ENCODE measurements at regions not wholly inside any gene's neighbourhood (a gene's known extent, or its start where the extent isn't known, plus 50 kb on each side); places are given as distances from the start of the nearest gene placed in this dataset.
"Not testable (repeated sequence)": the region's sequence is repeated elsewhere in the genome, so short reads cannot be mapped to it uniquely, and the experiment has no call there.

DNA sequence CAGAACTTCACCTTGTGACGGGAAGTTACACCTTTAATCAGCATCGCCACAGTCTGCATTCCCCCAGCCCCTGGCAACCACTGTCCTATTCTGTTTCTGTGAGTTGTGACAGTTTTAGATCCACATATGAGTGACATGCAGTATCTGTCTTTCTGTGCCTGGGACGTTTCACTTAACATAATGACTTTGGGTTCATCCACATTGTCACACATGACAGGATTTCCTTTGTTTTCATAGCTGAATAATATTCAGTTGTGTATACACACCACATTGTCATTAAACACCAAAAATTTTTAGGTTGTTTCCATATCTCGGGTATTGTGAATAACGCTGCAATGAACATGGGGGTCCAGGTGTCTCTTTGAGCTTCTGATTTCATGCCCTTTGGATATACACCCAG, 62.6 kb upstream of the BDH1 start:
- H3K4me1 ChIP-seq (replicated peaks in 1 of 2); H3K9me3 ChIP-seq (replicated peaks in 1 of 3); DNase-seq; H3K4me3 ChIP-seq; H3K27me3 ChIP-seq; H3K27ac ChIP-seq; intact Hi-C loops (cut with DNase I): not testable (repeated sequence)
- peaks cover 0 to 66% of the 10 kb centered on the region in 2 donors for H3K36me3 ChIP-seq (replicated peaks in 1 of 2)
- 89 to 95% (median 92%) methylated on average over 4 to 5 of the region's 5 CpGs for WGBS, 4 donors

DNA sequence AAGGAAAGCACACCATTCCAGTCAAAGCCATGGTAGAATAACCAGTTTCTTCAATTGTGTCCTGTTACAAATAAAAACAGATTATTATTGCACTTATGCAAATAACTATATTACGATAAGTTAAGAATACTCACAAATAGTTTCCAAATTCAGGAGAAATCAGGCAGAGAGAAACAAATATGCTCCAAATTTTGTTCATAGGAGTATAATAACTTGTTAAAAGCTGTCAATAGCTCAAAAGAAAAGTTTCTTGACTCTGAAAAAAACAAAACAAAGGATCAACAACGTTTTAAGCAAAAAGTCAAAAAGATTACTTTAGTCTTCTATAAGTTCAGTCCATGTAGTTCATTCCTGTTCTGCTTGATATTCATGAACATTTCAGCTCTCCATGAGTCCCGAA, 59.7 kb upstream of the BDH1 start:
- no peaks in the 10 kb centered on the region for H3K9me3 ChIP-seq (replicated peaks in 1 of 3)
- no peak for TF ChIP-seq POLR2A (IDR thresholded peaks at IDR 0.05)
- TF ChIP-seq, protein P1, sequence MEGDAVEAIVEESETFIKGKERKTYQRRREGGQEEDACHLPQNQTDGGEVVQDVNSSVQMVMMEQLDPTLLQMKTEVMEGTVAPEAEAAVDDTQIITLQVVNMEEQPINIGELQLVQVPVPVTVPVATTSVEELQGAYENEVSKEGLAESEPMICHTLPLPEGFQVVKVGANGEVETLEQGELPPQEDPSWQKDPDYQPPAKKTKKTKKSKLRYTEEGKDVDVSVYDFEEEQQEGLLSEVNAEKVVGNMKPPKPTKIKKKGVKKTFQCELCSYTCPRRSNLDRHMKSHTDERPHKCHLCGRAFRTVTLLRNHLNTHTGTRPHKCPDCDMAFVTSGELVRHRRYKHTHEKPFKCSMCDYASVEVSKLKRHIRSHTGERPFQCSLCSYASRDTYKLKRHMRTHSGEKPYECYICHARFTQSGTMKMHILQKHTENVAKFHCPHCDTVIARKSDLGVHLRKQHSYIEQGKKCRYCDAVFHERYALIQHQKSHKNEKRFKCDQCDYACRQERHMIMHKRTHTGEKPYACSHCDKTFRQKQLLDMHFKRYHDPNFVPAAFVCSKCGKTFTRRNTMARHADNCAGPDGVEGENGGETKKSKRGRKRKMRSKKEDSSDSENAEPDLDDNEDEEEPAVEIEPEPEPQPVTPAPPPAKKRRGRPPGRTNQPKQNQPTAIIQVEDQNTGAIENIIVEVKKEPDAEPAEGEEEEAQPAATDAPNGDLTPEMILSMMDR (IDR thresholded peaks at IDR 0.05): no peak
- no peak overlapping the region for H3K4me3 ChIP-seq
- H3K27ac ChIP-seq: no peak overlapping the region
- WGBS, 4 donors: 93 to 97% (median 96%) methylated on average over 3 of the region's 3 CpGs
- intact Hi-C loops (cut with DNase I): no loop called here
- no peak for DNase-seq
- H3K36me3 ChIP-seq (replicated peaks in 1 of 2): peaks cover 0 to 77% of the 10 kb centered on the region in 2 donors
- H3K27me3 ChIP-seq: no peaks in the 10 kb centered on the region
- H3K4me1 ChIP-seq (replicated peaks in 1 of 2): no peaks in the 10 kb centered on the region

DNA sequence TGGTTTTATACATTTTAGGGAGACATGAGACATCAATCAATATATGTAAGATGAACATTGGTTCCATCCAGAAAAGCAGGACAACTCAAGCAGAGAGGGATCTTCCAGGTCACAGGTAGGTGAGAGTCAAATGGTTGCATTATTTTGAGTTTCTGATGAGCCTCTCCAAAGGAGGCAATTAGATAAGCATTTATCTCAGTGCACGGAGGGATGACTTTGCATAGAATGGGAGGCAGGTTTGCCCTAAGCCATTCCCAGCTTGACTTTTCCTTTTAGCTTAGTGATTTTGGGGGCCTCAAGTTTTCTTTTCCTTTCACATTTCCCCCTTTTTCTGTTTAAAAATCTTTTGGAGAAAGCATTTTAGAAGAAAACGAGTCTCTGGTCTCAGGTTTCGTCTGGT, 58.4 kb upstream of the BDH1 start:
- H3K4me3 ChIP-seq; DNase-seq; intact Hi-C loops (cut with DNase I); H3K9me3 ChIP-seq (replicated peaks in 1 of 3); H3K4me1 ChIP-seq (replicated peaks in 1 of 2); H3K27me3 ChIP-seq; H3K27ac ChIP-seq: not testable (repeated sequence)
- 92 to 98% (median 97%) methylated on average over 3 of the region's 3 CpGs for WGBS, 4 donors
- H3K36me3 ChIP-seq (replicated peaks in 1 of 2): peaks cover 0 to 64% of the 10 kb centered on the region in 2 donors

DNA sequence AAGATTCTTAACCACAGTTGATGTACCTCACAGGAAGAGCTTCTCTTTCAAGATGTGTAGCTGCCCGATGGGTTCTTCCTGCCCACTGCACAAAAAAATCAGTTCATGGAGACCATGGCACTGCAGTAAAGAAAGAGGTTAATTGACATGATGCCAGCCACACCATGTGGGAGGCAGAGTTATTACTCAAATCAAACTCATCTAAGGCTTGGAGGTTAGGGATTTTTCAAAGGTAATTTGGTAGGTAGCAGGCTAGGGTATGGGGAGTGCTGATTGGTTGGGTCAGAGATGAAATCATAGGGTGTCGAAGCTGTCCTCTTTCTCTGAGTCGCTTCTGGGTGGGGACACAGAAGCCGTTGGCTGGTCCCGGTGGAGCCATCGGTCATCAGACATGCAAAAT, 57.4 kb upstream of the BDH1 start:
- DNase-seq: no peak
- no peaks in the 10 kb centered on the region for H3K9me3 ChIP-seq (replicated peaks in 1 of 3)
- peaks cover 0 to 62% of the 10 kb centered on the region in 2 donors for H3K36me3 ChIP-seq (replicated peaks in 1 of 2)
- H3K4me3 ChIP-seq: no peak overlapping the region
- no peaks in the 10 kb centered on the region for H3K27me3 ChIP-seq
- no peaks in the 10 kb centered on the region for H3K4me1 ChIP-seq (replicated peaks in 1 of 2)
- no peak for TF ChIP-seq POLR2A (IDR thresholded peaks at IDR 0.05)
- TF ChIP-seq, protein P1 (IDR thresholded peaks at IDR 0.05): no peak
- intact Hi-C loops (cut with DNase I): no loop called here
- H3K27ac ChIP-seq: no peak overlapping the region
- 90 to 94% (median 93%) methylated on average over 5 to 6 of the region's 6 CpGs for WGBS, 4 donors

DNA sequence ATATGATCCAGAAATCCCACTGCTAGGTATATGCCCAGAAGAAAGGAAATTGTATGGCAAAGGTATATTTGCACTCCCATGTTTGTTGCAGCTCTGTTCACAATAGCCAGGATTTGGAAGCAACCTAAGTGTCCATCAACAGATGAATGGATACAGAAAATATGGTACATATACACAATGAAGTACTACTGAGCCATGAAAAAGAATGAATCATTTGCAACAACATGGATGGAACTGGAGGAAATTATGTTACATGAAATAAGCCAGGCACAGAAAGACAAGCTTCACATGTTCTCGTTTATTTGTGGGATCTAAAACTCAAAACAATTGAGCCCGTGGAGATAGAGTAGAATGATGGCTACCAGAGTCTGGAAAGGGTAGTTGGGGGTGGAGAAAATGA, 55.5 kb upstream of the BDH1 start:
- H3K36me3 ChIP-seq (replicated peaks in 1 of 2): peaks cover 0 to 74% of the 10 kb centered on the region in 2 donors
- 96 to 97% (median 97%) methylated on average over 2 of the region's 2 CpGs for WGBS, 4 donors

More for the DNA sequence above, 55.5 kb upstream of the BDH1 start:
- H3K4me3 ChIP-seq: no peak overlapping the region
- no peaks in the 10 kb centered on the region for H3K27me3 ChIP-seq
- TF ChIP-seq, protein P1 (IDR thresholded peaks at IDR 0.05): no peak
- no peak for TF ChIP-seq POLR2A (IDR thresholded peaks at IDR 0.05)
- intact Hi-C loops (cut with DNase I): no loop called here
- H3K9me3 ChIP-seq (replicated peaks in 1 of 3): no peaks in the 10 kb centered on the region
- H3K27ac ChIP-seq: no peak overlapping the region
- no peak for DNase-seq
- H3K4me1 ChIP-seq (replicated peaks in 1 of 2): no peaks in the 10 kb centered on the region
